IMR-90 (cell line): ENCODE measurements at regions not wholly inside any gene's neighbourhood (a gene's known extent, or its start where the extent isn't known, plus 50 kb on each side); places are given as distances from the start of the nearest gene placed in this dataset.

Experiments used
- ATAC-seq: fragments of 200-7000 bp; cut with Tn5 transposase; 2 replicates; pipeline ENCODE4 v1.9.1; 2020; ENCODE audit warnings: low read depth, mild to moderate bottlenecking, moderate library complexity
- BruUV-seq: library from RNA; stranded (reverse); fragments of 400-500 nt; replicated peaks from 2 replicates; lab custom pipeline; 2021; lab: Mats Ljungman, UMichigan
- CTCF ChIA-PET: fragments of 300-600 bp; formaldehyde crosslinking; extraction: SDS; loops from one replicate; lab custom pipeline; 2021; ENCODE audit warnings: antibody characterized with exemption; lab: Yijun Ruan, JAX
- POLR2A ChIA-PET: fragments of 300-600 bp; sonication (Branson Sonifier 250); formaldehyde crosslinking; loops from one replicate; lab custom pipeline; 2022; ENCODE audit warnings: antibody characterized with exemption; ENCODE audit not compliant: unreplicated experiment; lab: Charles Lee
- DNase-seq: peaks from one replicate; pipeline ENCODE4 v3.0.0; 2013
- H2AFZ ChIP-seq: replicated peaks from 2 replicates; pipeline ENCODE3; 2013; ENCODE audit warnings: low read length, mild to moderate bottlenecking; ENCODE audit not compliant: poor library complexity
- H2AK5ac ChIP-seq: 2 replicates; pipeline ENCODE4 v1.6.1; 2013; ENCODE audit warnings: low read depth, low read length, inconsistent platforms
- H2AK9ac ChIP-seq: replicated peaks from 2 replicates; pipeline ENCODE3; 2013; ENCODE audit warnings: mild to moderate bottlenecking, low read depth, low read length, moderate library complexity; ENCODE audit not compliant: poor library complexity
- H2BK120ac ChIP-seq: 2 replicates; pipeline ENCODE4 v1.6.1; 2013; ENCODE audit warnings: low read depth, low read length, inconsistent platforms
- H2BK15ac ChIP-seq: 3 replicates; pipeline ENCODE4 v1.6.1; 2013; ENCODE audit warnings: low read depth, low read length, inconsistent platforms
- H2BK20ac ChIP-seq: 2 replicates; pipeline ENCODE4 v1.6.1; 2013; ENCODE audit warnings: low read depth, mild to moderate bottlenecking, inconsistent platforms, low read length, moderate library complexity
- H2BK5ac ChIP-seq: 2 replicates; pipeline ENCODE4 v1.6.1; 2013; ENCODE audit warnings: mild to moderate bottlenecking, low read depth, low read length, inconsistent platforms; ENCODE audit not compliant: poor library complexity, severe bottlenecking
- H3K14ac ChIP-seq: replicated peaks from 2 replicates; pipeline ENCODE4 v1.6.1; 2013; ENCODE audit warnings: low read depth, low read length, inconsistent platforms
- H3K18ac ChIP-seq: 2 replicates; pipeline ENCODE4 v1.6.1; 2013; ENCODE audit warnings: low read depth, low read length, control low read depth
- H3K23ac ChIP-seq: 2 replicates; pipeline ENCODE4 v1.6.1; 2013; ENCODE audit warnings: low read depth, low read length, inconsistent platforms
- H3K27ac ChIP-seq: 2 replicates; pipeline ENCODE4 v1.5.1; 2013; ENCODE audit warnings: mild to moderate bottlenecking, control low read depth, low read length; ENCODE audit not compliant: insufficient read depth
- H3K27me3 ChIP-seq: 2 replicates; pipeline ENCODE4 v1.6.1; 2013; ENCODE audit warnings: low read length; ENCODE audit not compliant: control insufficient read depth, insufficient read depth
- H3K36me3 ChIP-seq: 2 replicates; pipeline ENCODE4 v1.6.1; 2013; ENCODE audit warnings: low read length, mixed read lengths; ENCODE audit not compliant: control insufficient read depth, insufficient read depth
- H3K4ac ChIP-seq: 2 replicates; pipeline ENCODE4 v1.6.1; 2013; ENCODE audit warnings: low read depth, low read length, inconsistent platforms
- H3K4me1 ChIP-seq: 2 replicates; pipeline ENCODE4 v1.6.1; 2013; ENCODE audit warnings: low read length, mixed read lengths; ENCODE audit not compliant: control insufficient read depth, insufficient read depth
- H3K4me2 ChIP-seq: 2 replicates; pipeline ENCODE4 v1.6.1; 2013; ENCODE audit warnings: low read depth, mild to moderate bottlenecking, control low read depth, low read length, moderate library complexity
- H3K4me3 ChIP-seq: 2 replicates; pipeline ENCODE4 v1.5.1; 2013; ENCODE audit warnings: low read depth, mild to moderate bottlenecking, control low read depth, low read length, moderate library complexity; ENCODE audit not compliant: insufficient read depth
- H3K56ac ChIP-seq: 2 replicates; pipeline ENCODE4 v1.6.1; 2013; ENCODE audit warnings: low read length, inconsistent platforms; ENCODE audit not compliant: insufficient read depth; ENCODE audit errors: extremely low read depth
- H3K79me1 ChIP-seq, 2 experiments: 2 replicates each; pipeline ENCODE4 v1.6.1; 2013; ENCODE audit warnings: low read length in 2 of 2, inconsistent platforms in 1 of 2, low read depth in 1 of 2
- H3K9ac ChIP-seq: 2 replicates; pipeline ENCODE4 v1.6.1; 2013; ENCODE audit warnings: low read depth, low read length, control low read depth
- H3K9me1 ChIP-seq: 2 replicates; pipeline ENCODE4 v1.6.1; 2013; ENCODE audit warnings: low read length, inconsistent platforms; ENCODE audit not compliant: insufficient read depth
- H3K9me3 ChIP-seq: 2 replicates; pipeline ENCODE4 v1.6.1; 2013; ENCODE audit warnings: low read length; ENCODE audit not compliant: control insufficient read depth, insufficient read depth
- H4K20me1 ChIP-seq: 2 replicates; pipeline ENCODE4 v1.6.1; 2013; ENCODE audit warnings: low read length, inconsistent platforms; ENCODE audit not compliant: insufficient read depth
- H4K5ac ChIP-seq: 2 replicates; pipeline ENCODE4 v1.6.1; 2013; ENCODE audit warnings: mild to moderate bottlenecking, low read depth, low read length, control low read depth
- H4K8ac ChIP-seq, 2 experiments: 2 replicates each; pipeline ENCODE4 v1.6.1; 2013; ENCODE audit warnings: low read depth in 2 of 2, low read length in 2 of 2, control low read depth in 1 of 2, inconsistent platforms in 1 of 2
- H4K91ac ChIP-seq: 2 replicates; pipeline ENCODE4 v1.6.1; 2013; ENCODE audit warnings: low read depth, low read length, inconsistent platforms; ENCODE audit not compliant: insufficient read depth
- BHLHE40 ChIP-seq: fragments of 150-350 bp; IDR thresholded peaks from 2 replicates; pipeline ENCODE4 v1.6.1; 2016; ENCODE audit warnings: mild to moderate bottlenecking, low read depth, low read length
- CEBPB ChIP-seq: IDR thresholded peaks from 2 replicates; pipeline ENCODE4 v1.6.1; 2012; ENCODE audit warnings: low read depth, low read length, improper control_type of control experiment
- CHD1 ChIP-seq: IDR thresholded peaks from 2 replicates; pipeline ENCODE4 v1.6.1; 2012; ENCODE audit warnings: low read depth, low read length, improper control_type of control experiment
- FOS ChIP-seq: fragments of 150-350 bp; IDR thresholded peaks from 2 replicates; pipeline ENCODE4 v1.6.1; 2016; ENCODE audit warnings: low read depth, low read length
- MAFK ChIP-seq: IDR thresholded peaks from 2 replicates; pipeline ENCODE4 v1.6.1; 2012; ENCODE audit warnings: low read depth, low read length, improper control_type of control experiment
- MAZ ChIP-seq: IDR thresholded peaks from 2 replicates; pipeline ENCODE4 v1.6.1; 2012; ENCODE audit warnings: low read depth, mild to moderate bottlenecking, low read length, improper control_type of control experiment, moderate library complexity, borderline replicate concordance
- MXI1 ChIP-seq: IDR thresholded peaks from 2 replicates; pipeline ENCODE4 v1.6.1; 2012; ENCODE audit warnings: low read depth, mild to moderate bottlenecking, low read length, moderate library complexity, borderline replicate concordance
- NFE2L2 ChIP-seq: fragments of 150-350 bp; IDR thresholded peaks from 2 replicates; pipeline ENCODE4 v1.6.1; 2016; ENCODE audit warnings: low read depth, mild to moderate bottlenecking, low read length
- POLR2A ChIP-seq: IDR thresholded peaks from 2 replicates; pipeline ENCODE4 v1.6.1; 2012; ENCODE audit warnings: mild to moderate bottlenecking, low read depth, low read length
- RAD21 ChIP-seq: IDR thresholded peaks from 2 replicates; pipeline ENCODE4 v1.6.1; 2012; ENCODE audit warnings: low read length, improper control_type of control experiment
- RCOR1 ChIP-seq: IDR thresholded peaks from 2 replicates; pipeline ENCODE4 v1.6.1; 2012; ENCODE audit warnings: mild to moderate bottlenecking, low read length, improper control_type of control experiment; ENCODE audit not compliant: insufficient replicate concordance
- RFX5 ChIP-seq: IDR thresholded peaks from 2 replicates; pipeline ENCODE4 v1.8.0; 2012; ENCODE audit warnings: low read depth, mild to moderate bottlenecking, low read length, moderate library complexity
- SMC3 ChIP-seq: fragments of 150-350 bp; IDR thresholded peaks from 2 replicates; pipeline ENCODE4 v1.6.1; 2016; ENCODE audit warnings: low read depth, mild to moderate bottlenecking, antibody characterized with exemption, low read length, moderate library complexity
- USF2 ChIP-seq: fragments of 150-350 bp; IDR thresholded peaks from 2 replicates; pipeline ENCODE4 v1.6.1; 2017; ENCODE audit warnings: mild to moderate bottlenecking, antibody characterized with exemption, low read length, low read depth
- WGBS, 2 experiments: methylation state at CpG; one replicate each; pipeline versions ENCODE4 v1.1.5 to v1.1.7; 2013; ENCODE audit warnings: missing lambda C conversion rate in 2 of 2; ENCODE audit not compliant: insufficient read length in 1 of 2; ENCODE audit errors: extremely low coverage in 2 of 2; 5-methylcytosine and 5-hydroxymethylcytosine counted together
- dilution Hi-C: fragments of 300-500 bp; cut with HindIII; formaldehyde crosslinking; loops from one replicate; pipeline ENCODE4 v1.14.3; 2018; ENCODE audit warnings: low sequenced_read_pairs; ENCODE audit not compliant: unreplicated experiment
- in situ Hi-C: fragments of 300-500 bp; cut with MboI; formaldehyde crosslinking; loops from 3 replicates; pipeline ENCODE4 v1.14.3; 2019; ENCODE audit warnings: low sequenced_read_pairs, inconsistent platforms, mixed read lengths
- intact Hi-C: fragments of 100-400 bp; cut with micrococcal nuclease; formaldehyde crosslinking; loops from 2 replicates; pipeline ENCODE4 v1.10.0; 2022
- TF ChIP-seq, protein P1 (sequence below): conservative IDR thresholded peaks from 2 replicates; pipeline ENCODE4 v1.5.1; 2012; ENCODE audit warnings: mild to moderate bottlenecking, low read depth, low read length, improper control_type of control experiment
- TF ChIP-seq, protein P2 (sequence below): fragments of 150-350 bp; IDR thresholded peaks from 2 replicates; pipeline ENCODE4 v1.6.1; 2016; ENCODE audit warnings: low read depth, mild to moderate bottlenecking, low read length, moderate library complexity, borderline replicate concordance

DNA sequence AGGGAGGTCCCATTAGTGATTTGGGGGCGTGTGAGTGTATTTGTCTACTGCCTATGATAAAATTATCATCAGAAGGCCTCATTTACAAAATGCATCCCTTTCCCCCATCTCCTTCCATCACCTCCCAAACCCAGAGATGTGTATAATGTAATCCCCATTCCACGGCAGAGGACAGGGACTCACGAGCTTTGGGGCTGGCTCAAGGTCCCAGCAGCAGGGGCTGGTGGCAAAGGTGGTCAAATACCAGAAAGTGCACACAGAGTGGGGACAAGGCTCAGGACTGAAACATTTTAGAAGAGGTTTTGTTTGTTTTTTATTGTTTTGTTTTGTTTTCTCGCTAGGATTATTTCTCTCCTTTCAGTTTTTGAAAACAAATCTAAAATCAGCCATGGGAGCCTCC is 68.5 kb upstream of the TOP1 start:
- in situ Hi-C loops: loop anchor here (25.0 kb wide), 2 partner anchors 652 to 1098 kb away; partner anchors contain the start of gene CHD6
- intact Hi-C loops: loop anchor here (5.0 kb wide), 3 partner anchors 268 to 1848 kb away; no protein-coding TSS in a partner anchor
- Histone ChIP-seq H3K9me1 (no peaks in the 10 kb centered on the region; the same call in 1 of the 2 replicates), H3K4me2 (no peak overlapping the region), H3K79me1 (no peaks in the 10 kb centered on the region), H3K56ac (no peak overlapping the region), H3K4me3 (no peak overlapping the region), H2BK120ac (no peak overlapping the region), H4K91ac (no peak overlapping the region), H2AFZ (no peak overlapping the region), H3K27ac (no peak overlapping the region), H3K9ac (no peak overlapping the region), H2AK5ac (no peak overlapping the region), H3K14ac (no peak overlapping the region), H4K5ac (no peak overlapping the region), H2AK9ac (no peak overlapping the region), H2BK5ac (no peak overlapping the region), H3K4me1 (no peaks in the 10 kb centered on the region; the same call in 1 of the 2 replicates), H2BK20ac (no peak overlapping the region), H4K20me1 (peaks cover 4% of the 10 kb centered on the region; the same call in 1 of the 2 replicates), H3K36me3 (no peaks in the 10 kb centered on the region), H3K23ac (no peak overlapping the region), H3K18ac (no peak overlapping the region), H3K27me3 (no peaks in the 10 kb centered on the region), H2BK15ac (no peak overlapping the region), H3K9me3 (no peaks in the 10 kb centered on the region), H3K4ac (no peak overlapping the region), H4K8ac (no peak overlapping the region)
- ATAC-seq (no peak), DNase-seq (no peak)
- TF ChIP-seq RCOR1 (no peak), NFE2L2 (no peak), MAFK (no peak), CHD1 (no peak), CEBPB (no peak), BHLHE40 (no peak), MAZ (no peak), POLR2A (no peak), FOS (no peak), RFX5 (no peak), RAD21 (no peak), MXI1 (no peak), SMC3 (no peak), USF2 (no peak)
- TF ChIP-seq, protein P1, sequence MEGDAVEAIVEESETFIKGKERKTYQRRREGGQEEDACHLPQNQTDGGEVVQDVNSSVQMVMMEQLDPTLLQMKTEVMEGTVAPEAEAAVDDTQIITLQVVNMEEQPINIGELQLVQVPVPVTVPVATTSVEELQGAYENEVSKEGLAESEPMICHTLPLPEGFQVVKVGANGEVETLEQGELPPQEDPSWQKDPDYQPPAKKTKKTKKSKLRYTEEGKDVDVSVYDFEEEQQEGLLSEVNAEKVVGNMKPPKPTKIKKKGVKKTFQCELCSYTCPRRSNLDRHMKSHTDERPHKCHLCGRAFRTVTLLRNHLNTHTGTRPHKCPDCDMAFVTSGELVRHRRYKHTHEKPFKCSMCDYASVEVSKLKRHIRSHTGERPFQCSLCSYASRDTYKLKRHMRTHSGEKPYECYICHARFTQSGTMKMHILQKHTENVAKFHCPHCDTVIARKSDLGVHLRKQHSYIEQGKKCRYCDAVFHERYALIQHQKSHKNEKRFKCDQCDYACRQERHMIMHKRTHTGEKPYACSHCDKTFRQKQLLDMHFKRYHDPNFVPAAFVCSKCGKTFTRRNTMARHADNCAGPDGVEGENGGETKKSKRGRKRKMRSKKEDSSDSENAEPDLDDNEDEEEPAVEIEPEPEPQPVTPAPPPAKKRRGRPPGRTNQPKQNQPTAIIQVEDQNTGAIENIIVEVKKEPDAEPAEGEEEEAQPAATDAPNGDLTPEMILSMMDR: no peak
- TF ChIP-seq, protein P2, sequence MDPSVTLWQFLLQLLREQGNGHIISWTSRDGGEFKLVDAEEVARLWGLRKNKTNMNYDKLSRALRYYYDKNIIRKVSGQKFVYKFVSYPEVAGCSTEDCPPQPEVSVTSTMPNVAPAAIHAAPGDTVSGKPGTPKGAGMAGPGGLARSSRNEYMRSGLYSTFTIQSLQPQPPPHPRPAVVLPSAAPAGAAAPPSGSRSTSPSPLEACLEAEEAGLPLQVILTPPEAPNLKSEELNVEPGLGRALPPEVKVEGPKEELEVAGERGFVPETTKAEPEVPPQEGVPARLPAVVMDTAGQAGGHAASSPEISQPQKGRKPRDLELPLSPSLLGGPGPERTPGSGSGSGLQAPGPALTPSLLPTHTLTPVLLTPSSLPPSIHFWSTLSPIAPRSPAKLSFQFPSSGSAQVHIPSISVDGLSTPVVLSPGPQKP: no peak
- BruUV-seq: no TSS peak
- no CpG with 5 or more reads among the region's 4 CpGs for WGBS, 2 experiments
- dilution Hi-C loops: no loop called here
- ChIA-PET CTCF (no interaction called here), POLR2A (no interaction called here)
